H1 (cell line): ENCODE measurements at regions not wholly inside any gene's neighbourhood (a gene's known extent, or its start where the extent isn't known, plus 50 kb on each side); places are given as distances from the start of the nearest gene placed in this dataset.

Source experiments
- CTCF ChIA-PET: fragments of 300-600 bp; sonication (Branson Sonifier 250); formaldehyde crosslinking; loops from one replicate; lab custom pipeline; 2021; ENCODE audit not compliant: partially characterized antibody; lab: Charles Lee
- POLR2A ChIA-PET: fragments of 300-600 bp; sonication (Branson Sonifier 250); formaldehyde crosslinking; loops from one replicate; lab custom pipeline; 2021; ENCODE audit warnings: inconsistent platforms; ENCODE audit not compliant: partially characterized antibody; lab: Charles Lee
- DNase-seq, 2 experiments: peaks; one replicate each; pipeline versions ENCODE4 v3.0.0 to v3.0.0-alpha.2; 2010 to 2022; ENCODE audit warnings: low spot score in 2 of 2, low read depth in 1 of 2, mixed read lengths in 1 of 2
- FAIRE-seq: peaks from 2 replicates; lab custom pipeline; 2011; peaks lifted over from hg19 to GRCh38; lab: Jason Lieb, UNC
- H2AFZ ChIP-seq: 2 replicates; pipeline ENCODE4 v1.8.1; 2012; ENCODE audit warnings: low read length, inconsistent platforms
- H2AK5ac ChIP-seq: 2 replicates; pipeline ENCODE4 v1.6.1; 2013; ENCODE audit warnings: low read depth, low read length
- H2BK120ac ChIP-seq: replicated peaks from 2 replicates; pipeline ENCODE3; 2013; ENCODE audit warnings: low read depth, low read length, inconsistent platforms
- H2BK12ac ChIP-seq: 2 replicates; pipeline ENCODE4 v1.6.1; 2013; ENCODE audit warnings: low read depth, low read length
- H2BK15ac ChIP-seq: 2 replicates; pipeline ENCODE4 v1.6.1; 2013; ENCODE audit warnings: low read length
- H2BK20ac ChIP-seq: 2 replicates; pipeline ENCODE4 v1.6.1; 2013; ENCODE audit warnings: low read length
- H2BK5ac ChIP-seq: 2 replicates; pipeline ENCODE4 v1.6.1; 2013; ENCODE audit warnings: low read depth, low read length
- H3K14ac ChIP-seq: 2 replicates; pipeline ENCODE4 v1.6.1; 2013; ENCODE audit warnings: inconsistent platforms; ENCODE audit not compliant: insufficient read length
- H3K18ac ChIP-seq: 2 replicates; pipeline ENCODE4 v1.6.1; 2013; ENCODE audit warnings: low read length; ENCODE audit errors: extremely low read depth
- H3K23ac ChIP-seq: 2 replicates; pipeline ENCODE4 v1.6.1; 2013; ENCODE audit warnings: inconsistent platforms; ENCODE audit not compliant: insufficient read length
- H3K23me2 ChIP-seq: 2 replicates; pipeline ENCODE4 v1.6.1; 2013; ENCODE audit warnings: low read depth, low read length
- H3K27ac ChIP-seq: 2 replicates; pipeline ENCODE4 v1.6.1; 2011; ENCODE audit warnings: low read depth, low read length, inconsistent platforms
- H3K27me3 ChIP-seq, 4 experiments: replicated peaks in 1 of 4; 1 replicate in 1 of 4; 2 replicates in 3 of 4; pipeline versions ENCODE4 v1.6.1 to v1.8.1; 2011 to 2013; ENCODE audit warnings: low read length in 3 of 4, mild to moderate bottlenecking in 3 of 4, inconsistent platforms in 2 of 4, mixed read lengths in 2 of 4, moderate library complexity in 1 of 4; ENCODE audit not compliant: control insufficient read depth in 3 of 4, insufficient read depth in 3 of 4; ENCODE audit errors: extremely low read depth in 1 of 4
- H3K36me3 ChIP-seq, 4 experiments: 2 replicates each; pipeline versions ENCODE4 v1.6.1 to v1.8.1; 2011 to 2013; ENCODE audit warnings: mild to moderate bottlenecking in 4 of 4, low read length in 3 of 4, moderate library complexity in 2 of 4, control low read depth in 1 of 4, inconsistent platforms in 1 of 4; ENCODE audit not compliant: insufficient read depth in 4 of 4, control insufficient read depth in 2 of 4
- H3K4ac ChIP-seq: replicated peaks from 2 replicates; pipeline ENCODE3; 2013; ENCODE audit warnings: low read length, low read depth, mixed read lengths, inconsistent platforms; ENCODE audit not compliant: insufficient read length
- H3K4me1 ChIP-seq, 4 experiments: replicated peaks in 1 of 4; 1 replicate in 1 of 4; 2 replicates in 3 of 4; pipeline versions ENCODE4 v1.6.1 to v1.8.1; 2011 to 2013; ENCODE audit warnings: low read length in 3 of 4, inconsistent platforms in 2 of 4, mixed read lengths in 1 of 4; ENCODE audit not compliant: insufficient read depth in 4 of 4, control insufficient read depth in 3 of 4
- H3K4me2 ChIP-seq, 2 experiments: 2 replicates each; pipeline versions ENCODE4 v1.6.1 to v1.8.1; 2011 to 2013; ENCODE audit warnings: low read depth in 2 of 2, low read length in 2 of 2, control low read depth in 1 of 2, inconsistent platforms in 1 of 2, mild to moderate bottlenecking in 1 of 2; ENCODE audit not compliant: insufficient read depth in 1 of 2
- H3K4me3 ChIP-seq, 4 experiments: fragments of 200-600, 300-600 bp in 1 of 4; sonication (generic), shearing (Covaris generic), sonication (Bioruptor Twin) in 1 of 4; 2 replicates each; pipeline versions ENCODE4 v1.5.1 to v1.8.1; 2011 to 2016; ENCODE audit warnings: low read length in 4 of 4, low read depth in 3 of 4, control low read depth in 2 of 4, inconsistent platforms in 2 of 4, mild to moderate bottlenecking in 2 of 4, mixed read lengths in 1 of 4, moderate library complexity in 1 of 4; ENCODE audit not compliant: insufficient read depth in 2 of 4; ENCODE audit errors: extremely low read depth in 1 of 4
- H3K56ac ChIP-seq: replicated peaks from 2 replicates; pipeline ENCODE3; 2013; ENCODE audit warnings: low read depth, mild to moderate bottlenecking, mixed read lengths, low read length, inconsistent platforms; ENCODE audit not compliant: insufficient read length
- H3K79me1 ChIP-seq: 2 replicates; pipeline ENCODE4 v1.6.1; 2013; ENCODE audit warnings: low read depth, low read length, control low read depth
- H3K79me2 ChIP-seq, 2 experiments: 2 replicates each; pipeline versions ENCODE4 v1.6.1 to v1.8.1; 2012 to 2013; ENCODE audit warnings: low read length in 2 of 2, mild to moderate bottlenecking in 2 of 2, inconsistent platforms in 1 of 2; ENCODE audit not compliant: insufficient read depth in 2 of 2, control insufficient read depth in 1 of 2
- H3K9ac ChIP-seq, 4 experiments: replicated peaks in 1 of 4; 1 replicate in 1 of 4; 2 replicates in 3 of 4; pipeline versions ENCODE4 v1.6.1 to v1.8.1; 2011 to 2013; ENCODE audit warnings: low read depth in 3 of 4, low read length in 3 of 4, control low read depth in 2 of 4, mild to moderate bottlenecking in 2 of 4, moderate library complexity in 2 of 4, inconsistent platforms in 1 of 4; ENCODE audit errors: extremely low read depth in 1 of 4
- H3K9me3 ChIP-seq, 2 experiments: 2 replicates each; pipeline versions ENCODE4 v1.6.1 to v1.8.1; 2012 to 2013; ENCODE audit warnings: mild to moderate bottlenecking in 2 of 2, moderate library complexity in 2 of 2, control low read depth in 1 of 2, inconsistent platforms in 1 of 2, low read depth in 1 of 2, low read length in 1 of 2, mixed read lengths in 1 of 2; ENCODE audit not compliant: insufficient read depth in 2 of 2
- H4K20me1 ChIP-seq, 2 experiments: replicated peaks in 1 of 2; 2 replicates each; pipeline versions ENCODE3 to v1.8.1; 2011 to 2013; ENCODE audit warnings: inconsistent platforms in 2 of 2, low read length in 2 of 2, mild to moderate bottlenecking in 1 of 2; ENCODE audit not compliant: insufficient read depth in 2 of 2, control insufficient read depth in 1 of 2
- H4K5ac ChIP-seq: 2 replicates; pipeline ENCODE4 v1.6.1; 2013; ENCODE audit warnings: low read length, low read depth, mixed read lengths, inconsistent platforms; ENCODE audit not compliant: insufficient read length
- H4K8ac ChIP-seq: 2 replicates; pipeline ENCODE4 v1.8.0; 2013; ENCODE audit warnings: mild to moderate bottlenecking, moderate library complexity, low read length, inconsistent platforms; ENCODE audit not compliant: insufficient read depth; ENCODE audit errors: extremely low read depth
- H4K91ac ChIP-seq: replicated peaks from 2 replicates; pipeline ENCODE3; 2013; ENCODE audit warnings: low read length, mixed read lengths, inconsistent platforms; ENCODE audit not compliant: insufficient read length
- ASH2L ChIP-seq: fragments of 200-600, 300-600 bp; sonication (generic); IDR thresholded peaks from one replicate; pipeline ENCODE4 v1.7.1; 2017; ENCODE audit warnings: low read length
- GABPA ChIP-seq: IDR thresholded peaks from 2 replicates; pipeline ENCODE4 v1.6.1; 2011; ENCODE audit warnings: mild to moderate bottlenecking, low read length, moderate library complexity, borderline replicate concordance; ENCODE audit not compliant: insufficient read depth
- GTF2F1 ChIP-seq: IDR thresholded peaks from 2 replicates; pipeline ENCODE4 v1.6.1; 2012; ENCODE audit warnings: low read depth, low read length, improper control_type of control experiment, borderline replicate concordance
- HDAC2 ChIP-seq, 2 experiments: fragments of 300-600 bp in 1 of 2; sonication (generic) in 1 of 2; IDR thresholded peaks; 2 replicates each; pipeline ENCODE4 v1.6.1; 2011 to 2012; ENCODE audit warnings: low read depth in 2 of 2, low read length in 2 of 2, mild to moderate bottlenecking in 2 of 2, moderate library complexity in 2 of 2, borderline replicate concordance in 1 of 2, inconsistent platforms in 1 of 2
- JUND ChIP-seq: IDR thresholded peaks from 2 replicates; pipeline ENCODE4 v1.6.1; 2011; ENCODE audit warnings: mild to moderate bottlenecking, improper control_type of control experiment, low read length
- KDM1A ChIP-seq: fragments of 200-600, 300-600 bp; sonication (generic); IDR thresholded peaks from 2 replicates; pipeline ENCODE4 v1.7.1; 2016; ENCODE audit warnings: mild to moderate bottlenecking, low read length, borderline replicate concordance
- RAD21 ChIP-seq, 2 experiments: IDR thresholded peaks in 1 of 2; conservative IDR thresholded peaks in 1 of 2; 2 replicates each; pipeline ENCODE4 v1.6.1; 2011; ENCODE audit warnings: low read depth in 2 of 2, low read length in 2 of 2, improper control_type of control experiment in 1 of 2, inconsistent platforms in 1 of 2, mild to moderate bottlenecking in 1 of 2, moderate library complexity in 1 of 2
- SAP30 ChIP-seq: fragments of 300-600 bp; sonication (generic); IDR thresholded peaks from 2 replicates; pipeline ENCODE4 v1.7.1; 2012; ENCODE audit warnings: low read length, moderate library complexity, mild to moderate bottlenecking, inconsistent platforms; ENCODE audit not compliant: insufficient read depth, insufficient replicate concordance
- SIX5 ChIP-seq: IDR thresholded peaks from 2 replicates; pipeline ENCODE4 v1.6.1; 2011; ENCODE audit warnings: mild to moderate bottlenecking, low read depth, low read length
- SUZ12 ChIP-seq: fragments of 200-600 bp; sonication (generic); IDR thresholded peaks from 2 replicates; pipeline ENCODE4 v1.6.1; 2012; ENCODE audit warnings: mild to moderate bottlenecking, inconsistent platforms, low read length, moderate library complexity, mixed read lengths
- YY1 ChIP-seq: IDR thresholded peaks from 2 replicates; pipeline ENCODE4 v1.6.1; 2011; ENCODE audit warnings: low read depth, mild to moderate bottlenecking, low read length
- WGBS, 2 experiments: shearing (Covaris generic) in 1 of 2; methylation state at CpG; one replicate each; pipeline versions ENCODE4 v1.1.6 to v1.1.7; 2013 to 2015; ENCODE audit warnings: low lambda C conversion rate in 2 of 2, mixed read lengths in 2 of 2, inconsistent platforms in 1 of 2, low coverage in 1 of 2, missing lambda C conversion rate in 1 of 2; ENCODE audit not compliant: insufficient replicate concordance in 2 of 2, insufficient coverage in 1 of 2, insufficient read length in 1 of 2; ENCODE audit errors: extremely low coverage in 1 of 2, missing lambda C conversion rate in 1 of 2; 5-methylcytosine and 5-hydroxymethylcytosine counted together
- TF ChIP-seq, protein P1 (sequence below), 3 experiments: IDR thresholded peaks; 1 replicate in 2 of 3; 2 replicates in 1 of 3; pipeline versions ENCODE4 v1.5.1 to v1.6.1; 2011; ENCODE audit warnings: low read length in 3 of 3, mild to moderate bottlenecking in 3 of 3, inconsistent platforms in 2 of 3, low read depth in 1 of 3, moderate library complexity in 1 of 3; ENCODE audit not compliant: insufficient read depth in 1 of 3; ENCODE audit errors: control extremely low read depth in 1 of 3

DNA sequence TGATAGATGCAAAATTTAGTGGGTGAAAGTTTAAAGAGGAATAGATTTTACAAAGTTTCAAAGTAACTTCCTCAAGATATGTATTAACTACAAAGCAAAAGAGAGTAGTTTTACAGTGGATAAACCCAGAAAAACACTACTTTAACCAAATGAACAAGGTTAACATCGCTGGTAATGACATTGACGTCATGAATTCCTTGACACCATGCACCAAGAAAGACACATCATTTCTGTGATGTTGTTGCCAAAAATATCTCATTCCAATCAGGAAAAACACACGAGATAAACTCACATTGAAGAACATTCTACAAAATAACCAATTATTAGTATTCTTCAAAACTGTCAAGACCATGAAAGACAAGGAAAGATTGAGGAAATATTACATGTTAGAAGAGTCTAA is 605.6 kb upstream of the SETBP1 start:
- Histone ChIP-seq H3K4me1 (no peaks in the 10 kb centered on the region), H3K36me3 (no peaks in the 10 kb centered on the region), H2BK120ac (no peak overlapping the region), H4K8ac (no peak overlapping the region), H2AK5ac (no peak overlapping the region), H2BK15ac (no peak overlapping the region), H2BK20ac (no peak overlapping the region), H3K14ac (no peak overlapping the region), H2AFZ (no peak overlapping the region), H3K4me3 (no peak overlapping the region), H4K91ac (no peak overlapping the region), H3K23ac (no peak overlapping the region), H2BK5ac (no peak overlapping the region), H2BK12ac (no peak overlapping the region), H3K9me3 (no peaks in the 10 kb centered on the region), H4K5ac (no peak overlapping the region), H3K27ac (no peak overlapping the region), H3K18ac (no peak overlapping the region), H3K4ac (no peak overlapping the region), H3K27me3 (no peaks in the 10 kb centered on the region), H3K23me2 (no peaks in the 10 kb centered on the region), H3K79me1 (no peaks in the 10 kb centered on the region), H3K56ac (no peak overlapping the region), H3K79me2 (no peaks in the 10 kb centered on the region), H3K4me2 (no peak overlapping the region), H3K9ac (no peak overlapping the region), H4K20me1 (no peaks in the 10 kb centered on the region)
- CTCF ChIA-PET: no interaction called here
- FAIRE-seq (no peak), DNase-seq (no peak)
- 85% methylated on average over 3 of the region's 3 CpGs; no CpG with 5 or more reads in 1 of the 2 experiments for WGBS, 2 experiments
- POLR2A ChIA-PET: no interaction called here
- no peak for TF ChIP-seq SAP30
- TF ChIP-seq HDAC2 (IDR thresholded peaks at IDR 0.05; ENCODE audit: borderline replicate concordance in 1 of 2, low read depth in 2 of 2, low read length in 2 of 2): no peak
- TF ChIP-seq SUZ12: no peak
- no peak for TF ChIP-seq YY1
- TF ChIP-seq JUND: no peak
- no peak for TF ChIP-seq GTF2F1
- TF ChIP-seq GABPA: no peak
- TF ChIP-seq KDM1A: no peak
- TF ChIP-seq SIX5: no peak
- TF ChIP-seq, protein P1, sequence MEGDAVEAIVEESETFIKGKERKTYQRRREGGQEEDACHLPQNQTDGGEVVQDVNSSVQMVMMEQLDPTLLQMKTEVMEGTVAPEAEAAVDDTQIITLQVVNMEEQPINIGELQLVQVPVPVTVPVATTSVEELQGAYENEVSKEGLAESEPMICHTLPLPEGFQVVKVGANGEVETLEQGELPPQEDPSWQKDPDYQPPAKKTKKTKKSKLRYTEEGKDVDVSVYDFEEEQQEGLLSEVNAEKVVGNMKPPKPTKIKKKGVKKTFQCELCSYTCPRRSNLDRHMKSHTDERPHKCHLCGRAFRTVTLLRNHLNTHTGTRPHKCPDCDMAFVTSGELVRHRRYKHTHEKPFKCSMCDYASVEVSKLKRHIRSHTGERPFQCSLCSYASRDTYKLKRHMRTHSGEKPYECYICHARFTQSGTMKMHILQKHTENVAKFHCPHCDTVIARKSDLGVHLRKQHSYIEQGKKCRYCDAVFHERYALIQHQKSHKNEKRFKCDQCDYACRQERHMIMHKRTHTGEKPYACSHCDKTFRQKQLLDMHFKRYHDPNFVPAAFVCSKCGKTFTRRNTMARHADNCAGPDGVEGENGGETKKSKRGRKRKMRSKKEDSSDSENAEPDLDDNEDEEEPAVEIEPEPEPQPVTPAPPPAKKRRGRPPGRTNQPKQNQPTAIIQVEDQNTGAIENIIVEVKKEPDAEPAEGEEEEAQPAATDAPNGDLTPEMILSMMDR (IDR thresholded peaks at IDR 0.05; ENCODE audit: control extremely low read depth in 1 of 3, insufficient read depth in 1 of 3, low read depth in 1 of 3, low read length in 3 of 3): no peak
- TF ChIP-seq ASH2L: no peak
- TF ChIP-seq RAD21 (IDR thresholded peaks at IDR 0.05 in 1 of 2, conservative IDR thresholded peaks at IDR 0.05 in 1 of 2; ENCODE audit: low read depth in 2 of 2, low read length in 2 of 2): no peak
